HG03039 (cell line): ENCODE measurements at regions not wholly inside any gene's neighbourhood (a gene's known extent, or its start where the extent isn't known, plus 50 kb on each side); places are given as distances from the start of the nearest gene placed in this dataset.
"Not testable (repeated sequence)": the region's sequence is repeated elsewhere in the genome, so short reads cannot be mapped to it uniquely, and the experiment has no call there.

Experiments
- ATAC-seq: cut with Tn5 transposase; IDR thresholded peaks from one replicate; pipeline ENCODE4 v1.9.1; 2021; ENCODE audit warnings: mild to moderate bottlenecking, moderate library complexity; ENCODE audit not compliant: unreplicated experiment

DNA sequence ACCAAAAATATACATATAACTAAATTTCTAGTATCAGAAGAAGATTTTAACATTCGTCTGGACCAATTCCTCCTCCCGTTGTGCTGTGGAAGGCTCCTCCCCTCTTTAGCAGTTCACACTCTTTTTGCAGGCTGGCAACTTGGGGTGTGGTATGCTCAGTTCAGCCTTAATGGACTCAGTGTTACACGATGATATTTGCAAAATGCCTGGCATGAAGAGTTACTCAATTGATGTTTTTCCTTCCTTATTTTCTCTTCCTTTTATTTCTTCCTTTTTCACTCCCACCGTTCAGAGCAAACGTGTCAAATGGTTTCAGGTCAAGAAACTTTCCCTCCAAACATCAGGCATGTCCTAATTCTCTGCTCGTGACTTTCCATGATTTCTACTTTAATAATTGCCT lies 248.3 kb downstream of the PHF14 start:
- no peak for ATAC-seq

- ATAC-seq, result no peak
Observed at GRCh38 chr7:11224535-11224934, 250.9 kb downstream of the PHF14 start.

- ATAC-seq, result no peak
Observed at GRCh38 chr7:11228515-11228914, 254.8 kb downstream of the PHF14 start.

- ATAC-seq, result no peak
Observed at GRCh38 chr7:11231190-11231589, 257.5 kb downstream of the PHF14 start.

GRCh38 chr7:11232462-11232861 lies 258.8 kb downstream of the PHF14 start:
- no peak for ATAC-seq

- no peak for ATAC-seq
Observed at GRCh38 chr7:11233871-11234270, 260.2 kb downstream of the PHF14 start.

- ATAC-seq, result no peak
Observed at GRCh38 chr7:11235491-11235890, 261.8 kb downstream of the PHF14 start.

- ATAC-seq, result no peak
Observed at GRCh38 chr7:11236680-11237079, 263.0 kb downstream of the PHF14 start.

DNA sequence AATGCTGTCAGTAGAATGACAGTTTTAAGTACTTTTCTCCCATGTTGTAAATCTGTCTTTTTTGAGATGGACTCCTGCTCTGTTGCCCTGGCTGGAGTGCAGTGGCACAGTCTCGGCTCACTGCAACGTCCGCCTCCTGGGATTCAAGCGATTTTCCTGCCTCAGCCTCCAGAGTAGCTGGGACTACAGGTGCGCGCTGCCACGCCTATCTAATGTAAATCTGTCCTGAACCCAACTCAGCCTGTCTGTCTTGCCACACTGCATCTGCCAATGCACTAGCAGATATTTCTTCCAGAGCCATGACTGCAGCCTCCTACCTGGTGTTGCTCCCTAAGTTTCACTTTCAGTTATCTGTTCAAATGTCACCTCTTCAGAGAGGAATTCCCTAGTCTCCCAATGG lies 264.1 kb downstream of the PHF14 start:
- ATAC-seq, result no peak

DNA sequence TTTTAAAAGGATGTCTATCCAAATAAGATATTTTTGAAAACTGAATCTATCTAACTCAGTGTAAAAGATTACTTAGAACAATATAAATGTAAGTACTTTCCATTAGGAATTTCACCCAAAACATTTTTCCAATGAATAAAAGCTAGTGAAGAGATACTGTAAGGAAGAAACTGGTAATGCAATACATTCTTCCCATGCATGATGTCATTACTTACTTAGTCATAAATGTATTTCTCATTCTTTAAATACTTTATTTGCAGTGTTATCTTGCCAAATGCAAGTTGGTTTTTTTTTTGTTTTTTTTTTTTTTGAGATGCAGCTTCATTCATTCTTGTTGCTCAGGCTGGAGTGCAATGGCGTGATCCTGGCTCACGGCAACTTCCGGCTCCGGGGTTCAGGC lies 265.6 kb downstream of the PHF14 start:
- ATAC-seq, result no peak

- ATAC-seq, result no peak
Observed at GRCh38 chr7:11243739-11244138, 270.1 kb downstream of the PHF14 start.

DNA sequence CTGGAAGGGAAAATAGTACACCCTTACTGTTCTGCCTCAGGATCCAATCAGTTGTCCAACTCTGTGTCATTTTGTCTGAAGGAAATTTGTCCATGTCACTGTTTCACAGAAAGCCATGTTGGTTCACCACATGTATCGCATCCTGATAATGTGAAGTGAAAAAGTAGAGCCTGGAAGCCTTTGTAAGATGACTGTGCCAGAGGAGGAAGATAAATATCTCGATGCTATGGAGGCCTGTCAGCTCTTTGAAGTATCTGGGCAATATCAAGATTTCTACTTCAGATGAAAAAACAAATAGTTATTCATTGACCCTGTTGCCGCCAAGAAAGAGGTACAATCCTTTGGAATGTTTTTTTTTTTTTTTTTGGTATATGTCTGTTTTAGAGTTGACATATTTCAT lies 270.5 kb downstream of the PHF14 start:
- ATAC-seq, result no peak

DNA sequence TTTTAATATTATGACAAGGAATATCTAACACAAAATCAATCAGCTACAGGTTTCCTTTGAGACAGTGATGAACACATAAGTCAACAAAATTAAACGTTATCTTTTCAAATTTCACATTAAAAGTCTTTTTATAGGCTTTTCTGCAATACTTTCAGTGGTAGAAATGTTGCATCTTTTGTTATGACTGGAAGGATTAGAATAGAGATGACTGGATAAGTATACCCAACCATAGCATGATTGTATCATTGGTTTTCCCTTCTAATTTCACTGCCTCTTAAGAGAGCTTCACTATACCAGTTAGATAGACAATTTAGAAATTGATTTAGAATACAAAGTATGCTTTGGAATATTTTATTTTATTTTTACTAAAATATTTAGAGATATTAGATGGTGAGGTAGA lies 273.9 kb downstream of the PHF14 start:
- ATAC-seq, result no peak

DNA sequence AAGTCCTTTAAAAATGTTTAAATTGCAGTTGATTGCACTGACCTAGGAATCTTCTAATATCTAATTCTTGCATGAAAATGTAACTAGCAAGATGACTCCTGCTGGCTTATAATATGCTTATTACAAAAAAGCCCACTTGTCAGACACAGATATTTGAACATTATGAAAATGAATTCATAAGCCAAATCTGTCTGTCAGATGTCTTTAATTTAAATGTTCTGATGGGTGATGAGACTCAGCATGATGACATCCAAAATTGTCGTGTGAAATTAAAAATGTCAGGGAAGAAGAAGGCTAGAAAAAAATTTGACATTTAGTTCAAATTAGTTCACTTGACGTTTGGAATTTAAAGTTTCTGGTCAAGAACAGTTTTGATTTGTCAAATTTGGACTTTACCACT lies 277.8 kb downstream of the PHF14 start:
- ATAC-seq, result no peak

DNA sequence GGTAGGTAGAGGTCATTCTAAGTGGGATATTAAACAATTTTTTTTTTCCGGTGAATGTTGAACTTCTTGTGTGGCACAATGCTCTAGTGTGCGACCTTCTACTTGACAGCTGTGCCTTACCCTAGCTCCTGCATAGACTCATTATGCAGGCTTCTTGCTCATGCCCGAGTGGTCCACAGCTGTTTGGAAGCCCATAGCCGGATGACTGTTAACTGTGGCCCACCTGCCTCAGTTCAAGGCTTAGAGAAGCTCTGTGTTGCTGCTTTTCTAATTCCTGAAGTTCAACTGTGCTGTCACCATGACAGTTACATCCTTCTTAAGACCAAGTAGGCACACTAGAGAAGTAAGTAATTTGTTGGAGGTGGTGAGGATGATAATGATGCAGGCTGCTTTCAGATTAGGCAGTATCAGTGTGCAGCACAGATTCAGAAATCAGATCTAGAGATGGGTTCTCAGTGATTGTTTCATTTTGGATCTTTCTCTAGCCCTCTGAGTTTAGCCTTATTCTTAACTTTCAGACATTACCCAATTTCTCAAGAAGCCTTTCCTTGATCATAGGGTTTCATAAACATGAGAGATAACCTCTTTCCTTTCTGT lies 278.4 kb downstream of the PHF14 start:
- ATAC-seq, result no peak

- peak; percentile 66 for ATAC-seq
Observed at GRCh38 chr7:11252705-11253272, 279.1 kb downstream of the PHF14 start.

DNA sequence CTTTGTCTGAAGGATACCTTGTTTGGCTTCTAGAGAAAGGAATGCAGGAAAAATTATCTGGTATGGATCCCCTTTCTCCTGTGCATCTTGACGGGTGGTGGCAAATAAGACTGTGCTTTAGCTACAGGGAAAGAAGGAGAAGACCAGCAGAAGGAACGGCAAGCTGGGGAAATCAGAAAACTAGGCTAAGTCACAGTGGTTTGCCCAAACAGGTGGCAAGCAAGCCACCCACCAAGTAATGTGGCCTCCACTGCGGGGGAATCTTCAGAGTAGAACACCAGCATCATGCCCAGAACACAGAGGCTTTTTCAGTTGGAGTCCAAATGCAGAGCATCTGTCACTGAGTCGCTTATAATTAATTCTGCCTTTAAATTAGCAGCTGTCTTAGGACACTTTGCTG lies 282.8 kb downstream of the PHF14 start:
- no peak for ATAC-seq

DNA sequence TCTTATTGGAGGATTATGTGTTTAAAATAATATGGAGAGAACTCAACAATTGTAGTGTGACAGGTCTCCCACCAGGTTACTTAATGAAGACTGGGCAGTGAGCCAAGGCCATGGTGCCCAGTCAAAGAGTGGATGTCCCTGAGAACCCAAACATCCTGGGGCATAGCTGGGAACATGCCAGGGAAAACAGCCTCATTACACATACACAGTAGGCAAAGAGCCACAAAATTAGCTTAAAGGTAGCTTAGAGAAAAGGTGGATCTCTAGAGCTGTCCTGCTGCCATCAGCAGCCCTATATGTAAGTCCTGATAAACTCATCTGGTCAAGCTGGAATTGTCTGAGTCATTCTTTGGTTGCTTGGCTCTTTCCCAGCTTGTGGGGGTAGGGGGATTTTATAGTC lies 287.8 kb downstream of the PHF14 start:
- no peak for ATAC-seq

GRCh38 chr7:11266101-11266500 lies 292.4 kb downstream of the PHF14 start:
- no peak for ATAC-seq

DNA sequence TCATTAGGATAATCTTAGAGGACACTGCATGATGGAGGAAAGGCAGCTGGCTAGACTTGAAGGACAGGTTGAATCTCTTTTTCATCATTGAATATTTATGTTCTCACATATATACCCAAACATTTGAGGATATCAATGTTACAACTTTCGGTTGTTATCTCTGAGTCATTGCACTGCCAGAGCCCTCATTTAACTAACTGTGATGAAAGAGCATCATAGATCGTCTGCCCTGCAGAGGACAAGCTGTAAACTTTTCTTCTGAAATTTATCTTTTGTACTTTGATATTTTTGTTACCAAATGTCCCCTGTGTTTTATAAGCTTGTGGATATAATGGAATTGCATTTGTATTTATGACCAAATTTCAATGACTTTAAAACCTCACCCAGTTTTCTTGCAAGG lies 298.7 kb downstream of the PHF14 start:
- ATAC-seq, result no peak

DNA sequence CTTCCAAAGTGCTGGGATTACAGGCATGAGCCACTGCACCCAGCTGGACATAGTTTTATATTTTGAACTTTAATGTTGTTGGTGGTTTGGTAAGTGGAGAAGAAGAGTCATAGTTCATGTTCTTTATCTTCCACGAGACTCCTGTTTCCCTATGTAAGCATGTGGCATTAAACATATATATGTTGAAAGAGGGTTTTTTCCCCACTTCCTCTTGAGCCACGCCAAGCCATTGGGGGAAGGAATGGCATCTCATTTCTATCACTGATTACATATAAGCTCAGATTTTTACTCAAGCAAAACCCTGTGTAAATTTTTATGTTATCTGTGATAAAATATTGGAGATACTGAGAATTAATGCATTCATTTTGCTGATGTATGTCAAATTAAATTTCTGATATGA lies 300.4 kb downstream of the PHF14 start:
- no peak for ATAC-seq

GRCh38 chr7:11281953-11282352 lies 308.3 kb downstream of the PHF14 start:
- no peak for ATAC-seq

GRCh38 chr7:11283584-11283983 lies 309.9 kb downstream of the PHF14 start:
- not testable (repeated sequence) for ATAC-seq
